ENCODE measurements at regions not wholly inside any gene's neighbourhood (a gene's known extent, or its start where the extent isn't known, plus 50 kb on each side); places are given as distances from the start of the nearest gene placed in this dataset.
"Not testable (repeated sequence)": the region's sequence is repeated elsewhere in the genome, so short reads cannot be mapped to it uniquely, and the experiment has no call there.

- no peak for DNase-seq (ENCODE audit: extremely low read depth, low read depth)
- no peak for TF ChIP-seq CTCF (IDR thresholded peaks at IDR 0.05; ENCODE audit: low read depth, low read length)
These were observed 93.2 kb downstream of the ZNF22 start for GRCh38 chr10:45093945-45094344.

- no peak for TF ChIP-seq CTCF (IDR thresholded peaks at IDR 0.05; ENCODE audit: low read depth, low read length)
- no peak for DNase-seq (ENCODE audit: extremely low read depth, low read depth)
These were observed 94.6 kb downstream of the ZNF22 start for GRCh38 chr10:45095286-45095685.

GRCh38 chr10:45096001-45096400 lies 95.3 kb downstream of the ZNF22 start:
- DNase-seq (ENCODE audit: extremely low read depth, low read depth), result no peak
- no peak for TF ChIP-seq CTCF (IDR thresholded peaks at IDR 0.05; ENCODE audit: low read depth, low read length)

GRCh38 chr10:45100429-45100828 lies 99.7 kb downstream of the ZNF22 start:
- no peak for DNase-seq (ENCODE audit: extremely low read depth, low read depth)
- no peak for TF ChIP-seq CTCF (IDR thresholded peaks at IDR 0.05; ENCODE audit: low read depth, low read length)

- DNase-seq (ENCODE audit: extremely low read depth, low read depth), result no peak
- TF ChIP-seq CTCF (IDR thresholded peaks at IDR 0.05; ENCODE audit: low read depth, low read length), result no peak
These were observed 104.0 kb downstream of the ZNF22 start for GRCh38 chr10:45104674-45105073.

GRCh38 chr10:45105309-45105708 lies 104.6 kb downstream of the ZNF22 start:
- DNase-seq (ENCODE audit: extremely low read depth, low read depth), result not testable (repeated sequence)

- no peak for TF ChIP-seq CTCF (IDR thresholded peaks at IDR 0.05; ENCODE audit: low read depth, low read length)
- no peak for DNase-seq (ENCODE audit: extremely low read depth, low read depth)
These were observed 105.6 kb downstream of the ZNF22 start for GRCh38 chr10:45106236-45106856.

GRCh38 chr10:45111509-45111908 lies 110.8 kb downstream of the ZNF22 start:
- TF ChIP-seq CTCF (IDR thresholded peaks at IDR 0.05; ENCODE audit: low read depth, low read length), result no peak
- DNase-seq (ENCODE audit: extremely low read depth, low read depth), result no peak

GRCh38 chr10:45117940-45118339 lies 117.2 kb downstream of the ZNF22 start:
- DNase-seq (ENCODE audit: extremely low read depth, low read depth), result not testable (repeated sequence)
